ENCODE measurements at regions not wholly inside any gene's neighbourhood (a gene's known extent, or its start where the extent isn't known, plus 50 kb on each side); places are given as distances from the start of the nearest gene placed in this dataset.

- Histone ChIP-seq H3K27ac (no peak overlapping the region), H3K4me1 (no peaks in the 10 kb centered on the region), H3K27me3 (ENCODE audit: low read depth) (no peaks in the 10 kb centered on the region), H3K4me3 (no peak overlapping the region), H3K9me3 (no peaks in the 10 kb centered on the region), H3K36me3 (no peaks in the 10 kb centered on the region)
- TF ChIP-seq CTCF (IDR thresholded peaks at IDR 0.05), result no peak
- intact Hi-C loops (cut with DNase I), result no loop called here
- no peak for ATAC-seq
- DNase-seq, result no peak
Measured at GRCh38 chr5:61654876-61655275, 322.8 kb downstream of the ZSWIM6 start.

- no peaks in the 10 kb centered on the region for H3K4me1 ChIP-seq
- no peaks in the 10 kb centered on the region for H3K9me3 ChIP-seq
- no peak overlapping the region for H3K4me3 ChIP-seq
- ATAC-seq (no peak), DNase-seq (no peak)
- H3K27me3 ChIP-seq (ENCODE audit: low read depth), result no peaks in the 10 kb centered on the region
- H3K36me3 ChIP-seq, result no peaks in the 10 kb centered on the region
- no peak for TF ChIP-seq CTCF (IDR thresholded peaks at IDR 0.05)
- no peak overlapping the region for H3K27ac ChIP-seq
- intact Hi-C loops (cut with DNase I), result no loop called here
Measured at GRCh38 chr5:61657010-61657409, 325.0 kb downstream of the ZSWIM6 start.

DNA sequence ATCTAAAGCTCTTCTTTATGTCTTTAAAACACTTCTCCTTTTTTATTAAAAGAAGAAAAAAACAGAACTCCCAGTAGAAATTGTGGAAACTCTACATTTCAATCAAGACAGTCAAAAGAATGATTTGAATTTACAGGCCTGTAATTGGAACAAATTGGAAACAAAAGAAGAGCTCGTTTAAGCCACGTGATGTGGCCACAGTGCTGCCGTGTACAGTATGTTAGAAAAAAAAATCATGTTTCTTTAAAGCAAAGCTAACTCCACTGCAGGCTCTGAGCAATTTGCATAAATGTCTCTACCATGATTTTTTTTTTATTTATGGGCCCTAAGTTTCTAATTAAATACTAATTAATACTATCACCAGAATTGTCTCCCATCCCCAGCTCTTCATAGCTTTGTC is 325.6 kb downstream of the ZSWIM6 start:
- ATAC-seq (no peak), DNase-seq (no peak)
- Histone ChIP-seq H3K36me3 (no peaks in the 10 kb centered on the region), H3K27ac (no peak overlapping the region), H3K4me3 (no peak overlapping the region), H3K27me3 (ENCODE audit: low read depth) (no peaks in the 10 kb centered on the region), H3K4me1 (no peaks in the 10 kb centered on the region), H3K9me3 (no peaks in the 10 kb centered on the region)
- no peak for TF ChIP-seq CTCF (IDR thresholded peaks at IDR 0.05)
- intact Hi-C loops (cut with DNase I), result no loop called here

DNA sequence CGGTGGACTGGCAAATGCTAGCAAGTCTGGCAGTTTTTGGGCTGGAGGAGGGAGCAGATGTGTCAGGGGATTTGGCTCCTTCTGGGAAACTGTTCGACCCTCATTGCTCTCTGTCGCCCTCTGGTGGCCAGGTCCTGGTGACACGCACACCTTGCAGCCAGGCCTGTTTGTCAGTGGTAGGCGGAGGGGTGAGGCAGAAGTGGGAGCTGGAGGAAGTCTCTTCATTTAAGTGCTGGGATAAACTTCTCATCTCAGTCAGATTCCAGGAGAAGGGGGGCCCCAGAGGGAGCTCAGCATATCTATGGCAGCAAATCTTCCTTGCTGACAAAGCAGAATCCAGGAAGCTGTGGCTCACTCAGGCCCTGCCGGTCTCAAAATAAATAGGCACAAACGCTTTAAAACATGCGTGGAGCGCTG is 326.5 kb downstream of the ZSWIM6 start:
- no peak overlapping the region for H3K27ac ChIP-seq
- no peaks in the 10 kb centered on the region for H3K27me3 ChIP-seq (ENCODE audit: low read depth)
- peak; percentile 91 for TF ChIP-seq CTCF (IDR thresholded peaks at IDR 0.05)
- H3K9me3 ChIP-seq, result no peaks in the 10 kb centered on the region
- H3K4me3 ChIP-seq, result no peak overlapping the region
- no peaks in the 10 kb centered on the region for H3K4me1 ChIP-seq
- intact Hi-C loops (cut with DNase I), result no loop called here
- no peaks in the 10 kb centered on the region for H3K36me3 ChIP-seq
- DNase-seq, result peak; percentile 88
- ATAC-seq, result peak; percentile 92 to 94

- no peak overlapping the region for H3K4me3 ChIP-seq
- H3K27me3 ChIP-seq (ENCODE audit: low read depth), result no peaks in the 10 kb centered on the region
- no peak for DNase-seq
- no peaks in the 10 kb centered on the region for H3K9me3 ChIP-seq
- peak; percentile 68 to 85 for ATAC-seq
- no peak overlapping the region for H3K27ac ChIP-seq
- no peak for TF ChIP-seq CTCF (IDR thresholded peaks at IDR 0.05)
- intact Hi-C loops (cut with DNase I), result no loop called here
- H3K4me1 ChIP-seq, result no peaks in the 10 kb centered on the region
- no peaks in the 10 kb centered on the region for H3K36me3 ChIP-seq
Measured at GRCh38 chr5:61659221-61659696, 327.2 kb downstream of the ZSWIM6 start.

DNA sequence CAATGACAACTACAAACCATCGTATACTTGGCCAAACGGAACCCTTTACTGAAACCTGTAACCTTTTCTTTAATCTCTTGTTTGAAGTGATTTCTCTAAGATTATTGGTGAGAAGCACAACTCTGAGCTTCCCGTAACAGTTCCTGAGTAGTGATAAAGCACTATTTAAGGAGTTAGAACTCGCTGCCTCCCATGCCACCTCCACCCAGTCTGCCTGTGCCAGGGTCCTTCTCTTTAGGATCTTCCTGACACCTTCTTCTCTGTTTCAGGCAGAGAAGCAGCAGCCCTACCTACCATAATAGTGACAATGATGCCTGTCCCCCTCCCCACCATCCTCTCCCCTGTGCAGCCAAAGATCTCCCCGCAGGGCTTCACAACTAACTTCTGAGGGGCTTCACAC is 330.6 kb downstream of the ZSWIM6 start:
- intact Hi-C loops (cut with DNase I), result no loop called here
- H3K4me3 ChIP-seq, result no peak overlapping the region
- peaks cover 11% of the 10 kb centered on the region for H3K4me1 ChIP-seq
- ATAC-seq (no peak), DNase-seq (no peak)
- H3K27me3 ChIP-seq (ENCODE audit: low read depth), result no peaks in the 10 kb centered on the region
- H3K9me3 ChIP-seq, result no peaks in the 10 kb centered on the region
- no peak for TF ChIP-seq CTCF (IDR thresholded peaks at IDR 0.05)
- no peaks in the 10 kb centered on the region for H3K36me3 ChIP-seq
- H3K27ac ChIP-seq, result no peak overlapping the region

Data from lower lobe of right lung (tissue), 2 donors.